OCI-LY7 (cell line): ENCODE measurements at regions not wholly inside any gene's neighbourhood (a gene's known extent, or its start where the extent isn't known, plus 50 kb on each side); places are given as distances from the start of the nearest gene placed in this dataset.

Source experiments
- BruUV-seq: library from RNA; stranded (reverse); fragments of 400-500 nt; replicated peaks from 2 replicates; lab custom pipeline; 2021; lab: Mats Ljungman, UMichigan
- CTCF ChIA-PET: fragments of 300-600 bp; sonication (Branson Sonifier 250); formaldehyde crosslinking; loops from one replicate; lab custom pipeline; 2022; ENCODE audit warnings: antibody characterized with exemption; ENCODE audit not compliant: unreplicated experiment; lab: Charles Lee
- POLR2A ChIA-PET: fragments of 300-600 bp; sonication (Branson Sonifier 250); formaldehyde crosslinking; loops from one replicate; lab custom pipeline; 2022; ENCODE audit warnings: antibody characterized with exemption; lab: Charles Lee
- DNase-seq: peaks from one replicate; pipeline ENCODE4 v3.0.0-alpha.2; 2015; ENCODE audit warnings: low spot score
- H2AFZ ChIP-seq: fragments of 200-600 bp; sonication (generic), shearing (Covaris generic); 2 replicates; pipeline ENCODE4 v1.6.1; 2014; ENCODE audit warnings: mild to moderate bottlenecking, antibody characterized with exemption, low read length, moderate library complexity
- H3K27ac ChIP-seq: fragments of 200-600 bp; sonication (generic); 2 replicates; pipeline ENCODE4 v1.5.1; 2014; ENCODE audit warnings: mixed run types, low read depth, mild to moderate bottlenecking, moderate library complexity, low read length, inconsistent platforms; ENCODE audit not compliant: poor library complexity, severe bottlenecking
- H3K36me3 ChIP-seq: fragments of 200-600 bp; sonication (generic); 2 replicates; pipeline ENCODE4 v1.6.1; 2014; ENCODE audit warnings: mild to moderate bottlenecking, antibody characterized with exemption, low read length, moderate library complexity, mixed read lengths; ENCODE audit not compliant: insufficient read depth
- H3K4me1 ChIP-seq: fragments of 200-600 bp; sonication (generic); 2 replicates; pipeline ENCODE4 v1.5.1; 2014; ENCODE audit warnings: mild to moderate bottlenecking, low read length; ENCODE audit not compliant: insufficient read depth, poor library complexity, severe bottlenecking
- H3K4me2 ChIP-seq: fragments of 200-600 bp; sonication (generic); 2 replicates; pipeline ENCODE4 v1.6.1; 2014; ENCODE audit warnings: mild to moderate bottlenecking, low read length
- H3K4me3 ChIP-seq: fragments of 200-600 bp; sonication (generic); 2 replicates; pipeline ENCODE4 v1.5.1; 2014; ENCODE audit warnings: mild to moderate bottlenecking, low read depth, low read length; ENCODE audit not compliant: poor library complexity, severe bottlenecking
- H3K79me2 ChIP-seq: fragments of 200-600 bp; sonication (generic); 2 replicates; pipeline ENCODE4 v1.6.1; 2016; ENCODE audit warnings: low read depth, mild to moderate bottlenecking, low read length, moderate library complexity, mixed read lengths; ENCODE audit not compliant: insufficient read depth
- H3K9me2 ChIP-seq: fragments of 200-600 bp; sonication (generic); 2 replicates; pipeline ENCODE4 v1.6.1; 2016; ENCODE audit warnings: mild to moderate bottlenecking, low read length, mixed read lengths; ENCODE audit not compliant: insufficient read depth
- H3K9me3 ChIP-seq: fragments of 200-600 bp; sonication (generic); 2 replicates; pipeline ENCODE4 v1.6.1; 2014; ENCODE audit warnings: mild to moderate bottlenecking, mixed run types, low read length, mixed read lengths
- H4K20me1 ChIP-seq: fragments of 200-600 bp; sonication (generic); 2 replicates; pipeline ENCODE4 v1.6.1; 2014; ENCODE audit warnings: mild to moderate bottlenecking, antibody characterized with exemption, low read length, moderate library complexity, mixed read lengths; ENCODE audit not compliant: insufficient read depth
- EZH2phosphoT487 ChIP-seq: fragments of 200-600 bp; sonication (generic); IDR thresholded peaks from 2 replicates; pipeline ENCODE4 v1.6.1; 2018; ENCODE audit warnings: low read depth, borderline replicate concordance, mild to moderate bottlenecking, mixed run types, antibody characterized with exemption, low read length, moderate library complexity, mixed read lengths
- intact Hi-C: fragments of 100-400 bp; cut with micrococcal nuclease; formaldehyde crosslinking; loops from one replicate; pipeline ENCODE4 v1.10.0; 2022; ENCODE audit not compliant: unreplicated experiment
- TF ChIP-seq, protein P1 (sequence below): fragments of 200-600 bp; sonication (generic); conservative IDR thresholded peaks from 2 replicates; pipeline ENCODE4 v1.5.1; 2014; ENCODE audit warnings: mild to moderate bottlenecking, antibody characterized with exemption, low read length, moderate library complexity, mixed read lengths

DNA sequence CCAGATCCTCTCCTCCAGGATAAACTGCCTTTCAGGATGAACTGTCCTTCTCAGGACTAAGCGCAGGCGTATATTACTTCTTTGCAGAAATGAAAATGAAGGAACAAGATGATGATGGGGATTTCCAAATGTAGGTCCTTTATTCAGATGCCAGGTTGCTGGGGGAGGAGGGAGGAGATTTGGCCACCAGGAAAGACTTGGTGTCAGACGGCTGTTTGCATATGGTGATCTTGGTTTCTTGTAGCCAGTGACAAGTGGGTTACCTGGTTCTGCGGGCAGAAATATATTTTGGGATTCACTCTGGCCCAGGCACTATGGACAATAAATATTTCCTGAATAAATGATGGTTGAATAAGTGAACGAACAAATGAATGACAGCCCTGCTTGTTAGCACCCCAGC lies 243.4 kb downstream of the MIAT start:
- no peak overlapping the region for H3K4me3 ChIP-seq
- BruUV-seq, result no TSS peak
- no peak for TF ChIP-seq EZH2phosphoT487
- TF ChIP-seq, protein P1, sequence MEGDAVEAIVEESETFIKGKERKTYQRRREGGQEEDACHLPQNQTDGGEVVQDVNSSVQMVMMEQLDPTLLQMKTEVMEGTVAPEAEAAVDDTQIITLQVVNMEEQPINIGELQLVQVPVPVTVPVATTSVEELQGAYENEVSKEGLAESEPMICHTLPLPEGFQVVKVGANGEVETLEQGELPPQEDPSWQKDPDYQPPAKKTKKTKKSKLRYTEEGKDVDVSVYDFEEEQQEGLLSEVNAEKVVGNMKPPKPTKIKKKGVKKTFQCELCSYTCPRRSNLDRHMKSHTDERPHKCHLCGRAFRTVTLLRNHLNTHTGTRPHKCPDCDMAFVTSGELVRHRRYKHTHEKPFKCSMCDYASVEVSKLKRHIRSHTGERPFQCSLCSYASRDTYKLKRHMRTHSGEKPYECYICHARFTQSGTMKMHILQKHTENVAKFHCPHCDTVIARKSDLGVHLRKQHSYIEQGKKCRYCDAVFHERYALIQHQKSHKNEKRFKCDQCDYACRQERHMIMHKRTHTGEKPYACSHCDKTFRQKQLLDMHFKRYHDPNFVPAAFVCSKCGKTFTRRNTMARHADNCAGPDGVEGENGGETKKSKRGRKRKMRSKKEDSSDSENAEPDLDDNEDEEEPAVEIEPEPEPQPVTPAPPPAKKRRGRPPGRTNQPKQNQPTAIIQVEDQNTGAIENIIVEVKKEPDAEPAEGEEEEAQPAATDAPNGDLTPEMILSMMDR, result no peak
- ChIA-PET CTCF (no interaction called here), POLR2A (no interaction called here)
- H3K79me2 ChIP-seq, result no peaks in the 10 kb centered on the region
- no peak overlapping the region for H3K4me2 ChIP-seq
- no peaks in the 10 kb centered on the region for H3K36me3 ChIP-seq
- H3K27ac ChIP-seq, result no peak overlapping the region
- no peaks in the 10 kb centered on the region for H4K20me1 ChIP-seq
- intact Hi-C loops, result no loop called here
- no peak overlapping the region for H2AFZ ChIP-seq
- no peaks in the 10 kb centered on the region for H3K9me3 ChIP-seq
- no peak for DNase-seq
- H3K4me1 ChIP-seq, result no peaks in the 10 kb centered on the region
- H3K9me2 ChIP-seq, result no peaks in the 10 kb centered on the region

DNA sequence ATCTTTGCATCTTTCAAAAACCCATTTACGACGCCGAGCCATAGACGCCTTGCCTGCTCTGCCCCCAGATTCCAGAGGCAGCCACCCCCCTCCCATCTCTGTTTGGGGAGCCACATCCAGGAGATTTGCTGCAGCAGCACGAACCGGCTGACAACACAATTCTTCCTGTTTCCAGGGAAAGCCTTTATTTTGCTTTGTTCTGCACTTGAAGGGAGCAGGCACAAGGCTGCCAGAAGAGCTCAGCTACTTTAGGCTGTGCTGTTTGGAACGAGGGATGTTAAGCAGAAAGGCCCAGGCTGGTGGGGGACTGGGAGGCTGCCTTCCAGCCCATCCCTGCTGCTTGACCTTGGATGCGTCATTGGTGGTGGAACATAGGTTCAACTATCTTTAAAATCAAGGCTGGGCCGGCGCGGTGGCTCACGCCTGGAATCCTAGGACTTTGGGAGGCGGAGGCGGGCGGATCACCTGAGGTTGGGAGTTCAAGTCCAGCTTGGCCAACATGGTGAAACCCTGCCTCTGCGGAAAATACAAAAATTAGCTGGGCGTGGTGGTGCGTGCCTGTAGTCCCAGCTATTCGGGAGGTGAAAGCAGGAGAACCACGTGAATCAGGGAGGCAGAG lies 243.9 kb downstream of the MIAT start:
- DNase-seq, result no peak
- BruUV-seq, result no TSS peak
- H3K4me1 ChIP-seq, result no peaks in the 10 kb centered on the region
- no peak overlapping the region for H3K27ac ChIP-seq
- no peaks in the 10 kb centered on the region for H3K79me2 ChIP-seq
- no peaks in the 10 kb centered on the region for H4K20me1 ChIP-seq
- no peak overlapping the region for H3K4me3 ChIP-seq
- intact Hi-C loops, result no loop called here
- no peaks in the 10 kb centered on the region for H3K9me3 ChIP-seq
- H2AFZ ChIP-seq, result no peak overlapping the region
- TF ChIP-seq, protein P1, result no peak
- TF ChIP-seq EZH2phosphoT487, result no peak
- no peak overlapping the region for H3K4me2 ChIP-seq
- no peaks in the 10 kb centered on the region for H3K36me3 ChIP-seq
- CTCF ChIA-PET, result no interaction called here
- no peaks in the 10 kb centered on the region for H3K9me2 ChIP-seq
- POLR2A ChIA-PET, result no interaction called here

DNA sequence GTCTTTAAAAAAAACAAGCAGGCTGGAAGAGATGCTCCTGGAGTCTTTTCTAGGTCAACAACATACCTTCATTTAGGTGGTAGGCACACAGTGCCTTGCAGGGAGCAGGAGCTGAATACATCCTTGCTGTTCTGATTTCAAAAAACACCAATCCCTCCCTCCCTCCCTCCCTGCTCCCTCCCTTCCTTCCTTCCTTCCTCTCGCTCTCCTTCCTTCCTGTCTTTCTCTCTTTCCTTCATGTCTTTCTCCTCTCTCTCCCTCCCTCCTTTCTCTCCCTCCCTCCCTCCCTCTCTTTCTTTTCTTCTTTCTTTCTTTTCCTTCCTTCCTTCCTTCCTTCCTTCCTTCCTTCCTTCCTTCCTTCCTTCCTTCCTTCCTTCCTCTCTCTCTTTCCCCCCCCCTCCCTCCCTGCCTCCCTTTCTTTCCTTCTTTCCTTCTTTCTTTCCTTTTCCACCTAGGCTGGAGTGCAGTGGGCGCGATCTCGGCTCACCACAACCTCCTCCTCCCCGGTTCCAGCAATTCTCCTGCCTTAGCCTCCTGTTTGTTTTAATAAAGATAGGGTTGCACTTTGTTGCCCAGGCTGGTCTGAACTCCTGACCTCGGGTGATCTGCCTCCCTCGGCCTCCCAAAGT lies 245.1 kb downstream of the MIAT start:
- H3K4me2 ChIP-seq, result peak overlapping the region; percentile 6; the same call in 1 of the 2 replicates

More for the DNA sequence above, 245.1 kb downstream of the MIAT start:
- no peaks in the 10 kb centered on the region for H3K36me3 ChIP-seq
- no peaks in the 10 kb centered on the region for H3K4me1 ChIP-seq
- H2AFZ ChIP-seq, result no peak overlapping the region
- DNase-seq, result no peak
- BruUV-seq, result no TSS peak
- H3K27ac ChIP-seq, result no peak overlapping the region
- intact Hi-C loops, result no loop called here
- no peaks in the 10 kb centered on the region for H4K20me1 ChIP-seq
- no peaks in the 10 kb centered on the region for H3K79me2 ChIP-seq
- POLR2A ChIA-PET, result no interaction called here
- H3K9me2 ChIP-seq, result no peaks in the 10 kb centered on the region
- no peaks in the 10 kb centered on the region for H3K9me3 ChIP-seq
- CTCF ChIA-PET, result no interaction called here
- H3K4me3 ChIP-seq, result no peak overlapping the region
- no peak for TF ChIP-seq EZH2phosphoT487
- TF ChIP-seq, protein P1, result no peak
